K562 (cell line): ENCODE measurements at regions not wholly inside any gene's neighbourhood (a gene's known extent, or its start where the extent isn't known, plus 50 kb on each side); places are given as distances from the start of the nearest gene placed in this dataset.

Experiments used
- ATAC-seq: fragments of 200-7000 bp; cut with Tn5 transposase; 3 replicates; pipeline ENCODE4 v1.9.1; 2020; ENCODE audit warnings: moderate library complexity
- BruUV-seq: library from RNA; stranded (reverse); fragments of 400-500 nt; replicated peaks from 2 replicates; lab custom pipeline; 2021; lab: Mats Ljungman, UMichigan
- CTCF ChIA-PET: fragments of 300-600 bp; formaldehyde crosslinking; extraction: SDS; loops from one replicate; lab custom pipeline; 2021; ENCODE audit warnings: low intra/inter-chr PET ratio; lab: Yijun Ruan, JAX
- POLR2A ChIA-PET: fragments of 300-600, 350-650 bp; sonication (Branson Sonifier 250); formaldehyde crosslinking; extraction: SDS; loops from one replicate; lab custom pipeline; 2021; ENCODE audit warnings: antibody characterized with exemption, inconsistent platforms; lab: Yijun Ruan, JAX
- DNase-seq, 4 experiments: peaks; one replicate each; pipeline versions ENCODE4 v3.0.0 to v3.0.0-alpha.2; 2011 to 2018; ENCODE audit warnings: low spot score in 3 of 4, mixed read lengths in 3 of 4; ENCODE audit errors: extremely low read depth in 1 of 4
- FAIRE-seq: peaks from 2 replicates; lab custom pipeline; 2011; peaks lifted over from hg19 to GRCh38; lab: Jason Lieb, UNC
- H2AFZ ChIP-seq: 2 replicates; pipeline ENCODE4 v1.6.0; 2011; ENCODE audit warnings: low read depth, low read length, control low read depth, inconsistent platforms
- H3K27ac ChIP-seq: fragments of 200-600 bp; 3 replicates; pipeline ENCODE4 v1.8.0; 2011; ENCODE audit warnings: low read depth, mild to moderate bottlenecking, control low read depth, inconsistent platforms, low read length, moderate library complexity, mixed read lengths; ENCODE audit errors: extremely low read depth
- H3K27me3 ChIP-seq, 2 experiments: fragments of 300-600 bp in 1 of 2; 2 replicates in 1 of 2; 3 replicates in 1 of 2; pipeline versions ENCODE4 v1.6.0 to v1.8.0; 2011; ENCODE audit warnings: inconsistent platforms in 2 of 2, low read length in 2 of 2, mild to moderate bottlenecking in 1 of 2, mixed read lengths in 1 of 2, moderate library complexity in 1 of 2; ENCODE audit not compliant: control insufficient read depth in 2 of 2, insufficient read depth in 2 of 2
- H3K36me3 ChIP-seq: fragments of 300-600 bp; 3 replicates; pipeline ENCODE4 v1.8.0; 2011; ENCODE audit warnings: mild to moderate bottlenecking, low read length, inconsistent platforms; ENCODE audit not compliant: control insufficient read depth, insufficient read depth
- H3K4me1 ChIP-seq, 2 experiments: fragments of 200-600 bp in 1 of 2; replicated peaks in 1 of 2; 2 replicates in 1 of 2; 3 replicates in 1 of 2; pipeline versions ENCODE4 v1.5.1 to v1.8.0; 2011; ENCODE audit warnings: inconsistent platforms in 2 of 2, low read length in 2 of 2, mild to moderate bottlenecking in 1 of 2, mixed read lengths in 1 of 2, moderate library complexity in 1 of 2; ENCODE audit not compliant: control insufficient read depth in 2 of 2, insufficient read depth in 2 of 2
- H3K4me2 ChIP-seq: 2 replicates; pipeline ENCODE4 v1.6.1; 2011; ENCODE audit warnings: low read length, control low read depth, inconsistent platforms, mixed read lengths; ENCODE audit not compliant: insufficient read depth
- H3K4me3 ChIP-seq: fragments of 200-600 bp; sonication (generic), shearing (Covaris generic); 2 replicates; pipeline ENCODE4 v1.5.1; 2016; ENCODE audit warnings: control low read depth, inconsistent platforms
- H3K79me2 ChIP-seq: fragments of 200-600 bp; 3 replicates; pipeline ENCODE4 v1.8.0; 2011; ENCODE audit warnings: low read length, inconsistent platforms; ENCODE audit not compliant: control insufficient read depth, insufficient read depth
- H3K9ac ChIP-seq, 2 experiments: 2 replicates each; pipeline versions ENCODE4 v1.6.0 to v1.6.1; 2011; ENCODE audit warnings: low read depth in 2 of 2, low read length in 2 of 2, control low read depth in 1 of 2, inconsistent platforms in 1 of 2, mild to moderate bottlenecking in 1 of 2, mixed read lengths in 1 of 2; ENCODE audit not compliant: insufficient read depth in 1 of 2
- H3K9me1 ChIP-seq: one replicate; pipeline ENCODE4 v1.6.0; 2011; ENCODE audit warnings: inconsistent platforms, mild to moderate bottlenecking, low read length, moderate library complexity; ENCODE audit not compliant: control insufficient read depth, insufficient read depth
- H3K9me3 ChIP-seq: replicated peaks from 2 replicates; pipeline ENCODE4 v1.5.1; 2011; ENCODE audit warnings: low read depth, low read length, inconsistent platforms; ENCODE audit not compliant: control insufficient read depth, insufficient read depth
- H4K20me1 ChIP-seq: replicated peaks from 2 replicates; pipeline ENCODE4 v1.6.1; 2011; ENCODE audit warnings: low read length, inconsistent platforms, mixed read lengths; ENCODE audit not compliant: control insufficient read depth, insufficient read depth
- CHCHD3 ChIP-seq: fragments of 250-450 bp; sonication (Bioruptor Pico); IDR thresholded peaks from 2 replicates; pipeline ENCODE4 v2.1.2; 2022; ENCODE audit warnings: mild to moderate bottlenecking
- DPF2 ChIP-seq: fragments of 450-650 bp; IDR thresholded peaks from 2 replicates; pipeline ENCODE4 v1.6.1; 2016
- NFIX ChIP-seq: fragments of 250-450 bp; sonication (Bioruptor Pico); IDR thresholded peaks from 2 replicates; pipeline ENCODE4 v1.4.0; 2020; ENCODE audit warnings: low read depth, mild to moderate bottlenecking, moderate library complexity
- NFYB ChIP-seq: IDR thresholded peaks from 2 replicates; pipeline ENCODE4 v1.6.1; 2011; ENCODE audit warnings: mild to moderate bottlenecking, moderate library complexity; ENCODE audit not compliant: insufficient read length; ENCODE audit errors: extremely low read depth
- RREB1 ChIP-seq: fragments of 250-450 bp; sonication (Bioruptor Pico); IDR thresholded peaks from 2 replicates; pipeline ENCODE4 v1.4.0; 2020
- SIRT6 ChIP-seq: IDR thresholded peaks from one replicate; pipeline ENCODE4 v1.6.1; 2012; ENCODE audit warnings: low read depth, mild to moderate bottlenecking, control low read depth, inconsistent platforms, low read length, moderate library complexity
- TOE1 ChIP-seq, 2 experiments: fragments of 450-650 bp in 1 of 2; sonication (generic) in 1 of 2; formaldehyde crosslinking in 1 of 2; IDR thresholded peaks; 2 replicates each; pipeline versions ENCODE4 v1.7.1 to v1.8.0; 2016 to 2022; ENCODE audit warnings: borderline replicate concordance in 2 of 2, mild to moderate bottlenecking in 2 of 2, antibody characterized with exemption in 1 of 2, inconsistent platforms in 1 of 2, low read depth in 1 of 2, missing genetic modification reagents in 1 of 2, moderate library complexity in 1 of 2
- ZBTB11 ChIP-seq, 3 experiments: fragments of 200-800 bp in 1 of 3; fragments of 250-450 bp in 1 of 3; fragments of 450-650 bp in 1 of 3; sonication (Bioruptor Pico) in 1 of 3; sonication (Bioruptor generic) in 1 of 3; formaldehyde crosslinking in 1 of 3; IDR thresholded peaks; 2 replicates each; pipeline versions ENCODE4 v1.6.1 to v1.8.0; 2016 to 2022; ENCODE audit warnings: mild to moderate bottlenecking in 2 of 3, missing genetic modification characterization in 2 of 3, missing compliant biosample characterization in 1 of 3, moderate library complexity in 1 of 3
- ZNF384 ChIP-seq: IDR thresholded peaks from 2 replicates; pipeline ENCODE4 v1.6.1; 2012; ENCODE audit warnings: low read depth, low read length, improper control_type of control experiment
- ZNF785 ChIP-seq: fragments of 250-450 bp; sonication (Bioruptor Pico); IDR thresholded peaks from 2 replicates; pipeline ENCODE4 v1.4.0; 2020; ENCODE audit warnings: mild to moderate bottlenecking
- WGBS: fragments of 100-300 bp; shearing (Covaris generic); methylation state at CpG from one replicate; pipeline ENCODE4 v1.1.6; 2016; ENCODE audit warnings: low coverage, mixed read lengths; ENCODE audit not compliant: insufficient coverage; ENCODE audit errors: missing lambda C conversion rate; 5-methylcytosine and 5-hydroxymethylcytosine counted together
- in situ Hi-C: fragments of 300-500 bp; cut with MboI; formaldehyde crosslinking; loops from 4 replicates; pipeline ENCODE4 v1.15.0; 2018; ENCODE audit warnings: inconsistent platforms, mixed read lengths
- intact Hi-C: fragments of 100-400 bp; cut with micrococcal nuclease; formaldehyde crosslinking; loops from 2 replicates; pipeline ENCODE4 v1.14.2; 2022

- no peaks in the 10 kb centered on the region for H3K79me2 ChIP-seq
- DNase-seq (peak; percentile 9 to 27 (median 20)), FAIRE-seq (no peak), ATAC-seq (peak; percentile 58)
- 0% methylated on average over 5 of the region's 5 CpGs for WGBS
- POLR2A ChIA-PET = interaction anchor here (0.6 kb wide), 2 partner anchors 427 to 628 kb away, joined by 3 to 4 read pairs; no protein-coding TSS in a partner anchor
- H3K4me3 ChIP-seq = no peak overlapping the region
- H3K9me3 ChIP-seq = no peaks in the 10 kb centered on the region
- peaks cover 0 to 1% of the 10 kb centered on the region in 2 experiments; a peak in 1 of 5 replicates for H3K4me1 ChIP-seq
- no peaks in the 10 kb centered on the region for H3K9me1 ChIP-seq
- H3K27ac ChIP-seq = no peak overlapping the region
- H3K9ac ChIP-seq = no peak overlapping the region
- H2AFZ ChIP-seq = no peak overlapping the region
- no TSS peak for BruUV-seq
- intact Hi-C loops (no loop called here), in situ Hi-C loops (no loop called here)
- peaks cover 12 to 58% of the 10 kb centered on the region in 2 experiments for H3K27me3 ChIP-seq
- CTCF ChIA-PET = no interaction called here
- 0 out of 2 replicates have a peak, but pooled peaks cover 12% of the 10 kb centered on the region for H4K20me1 ChIP-seq
- H3K36me3 ChIP-seq = no peaks in the 10 kb centered on the region
- H3K4me2 ChIP-seq = no peak overlapping the region
- TF ChIP-seq CHCHD3 (no peak), DPF2 (no peak), NFIX (CRISPR knock-in tag) (no peak), NFYB (no peak), TOE1 (IDR thresholded peaks at IDR 0.05; ENCODE audit: borderline replicate concordance) (no peak), TOE1 (CRISPR knock-in tag; IDR thresholded peaks at IDR 0.05; ENCODE audit: borderline replicate concordance, low read depth) (no peak), RREB1 (CRISPR knock-in tag) (no peak), ZBTB11 (CRISPR knock-in tag; IDR thresholded peaks at IDR 0.05) (no peak), ZNF785 (no peak), SIRT6 (no peak), ZNF384 (0 out of 2 replicates have a peak, but pooled peaks have one; percentile 30)
Observed at GRCh38 chr12:113524495-113524894, 52.8 kb upstream of the LHX5 start.
